ENCODE measurements at regions not wholly inside any gene's neighbourhood (a gene's known extent, or its start where the extent isn't known, plus 50 kb on each side); places are given as distances from the start of the nearest gene placed in this dataset.

DNA sequence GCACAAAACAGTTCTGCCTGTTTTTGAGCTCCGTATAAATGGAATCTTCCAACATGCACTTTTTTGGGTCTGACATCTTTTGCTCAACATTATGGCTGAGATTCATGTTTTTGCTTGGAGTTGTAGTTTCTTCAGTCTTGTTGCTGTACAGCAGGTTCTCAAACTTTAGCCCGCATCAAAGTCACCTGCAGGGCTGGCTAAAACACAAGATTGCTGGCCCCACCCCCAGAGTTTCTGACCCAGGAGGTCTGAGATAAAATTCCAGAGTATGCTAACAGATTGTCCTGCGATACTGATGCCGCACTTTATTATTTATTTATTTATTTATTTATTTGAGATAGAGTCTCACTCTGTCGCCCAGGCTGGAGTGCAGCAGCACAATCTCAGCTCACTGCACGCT lies 79.8 kb upstream of the WASF3 start:
- TF ChIP-seq, protein P1, sequence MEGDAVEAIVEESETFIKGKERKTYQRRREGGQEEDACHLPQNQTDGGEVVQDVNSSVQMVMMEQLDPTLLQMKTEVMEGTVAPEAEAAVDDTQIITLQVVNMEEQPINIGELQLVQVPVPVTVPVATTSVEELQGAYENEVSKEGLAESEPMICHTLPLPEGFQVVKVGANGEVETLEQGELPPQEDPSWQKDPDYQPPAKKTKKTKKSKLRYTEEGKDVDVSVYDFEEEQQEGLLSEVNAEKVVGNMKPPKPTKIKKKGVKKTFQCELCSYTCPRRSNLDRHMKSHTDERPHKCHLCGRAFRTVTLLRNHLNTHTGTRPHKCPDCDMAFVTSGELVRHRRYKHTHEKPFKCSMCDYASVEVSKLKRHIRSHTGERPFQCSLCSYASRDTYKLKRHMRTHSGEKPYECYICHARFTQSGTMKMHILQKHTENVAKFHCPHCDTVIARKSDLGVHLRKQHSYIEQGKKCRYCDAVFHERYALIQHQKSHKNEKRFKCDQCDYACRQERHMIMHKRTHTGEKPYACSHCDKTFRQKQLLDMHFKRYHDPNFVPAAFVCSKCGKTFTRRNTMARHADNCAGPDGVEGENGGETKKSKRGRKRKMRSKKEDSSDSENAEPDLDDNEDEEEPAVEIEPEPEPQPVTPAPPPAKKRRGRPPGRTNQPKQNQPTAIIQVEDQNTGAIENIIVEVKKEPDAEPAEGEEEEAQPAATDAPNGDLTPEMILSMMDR (IDR thresholded peaks at IDR 0.05) = no peak
- no peak for TF ChIP-seq POLR2AphosphoS5 (IDR thresholded peaks at IDR 0.05)
- TF ChIP-seq POLR2A (IDR thresholded peaks at IDR 0.05) = no peak
